ENCODE measurements at regions not wholly inside any gene's neighbourhood (a gene's known extent, or its start where the extent isn't known, plus 50 kb on each side); places are given as distances from the start of the nearest gene placed in this dataset.
"Not testable (repeated sequence)": the region's sequence is repeated elsewhere in the genome, so short reads cannot be mapped to it uniquely, and the experiment has no call there.

DNA sequence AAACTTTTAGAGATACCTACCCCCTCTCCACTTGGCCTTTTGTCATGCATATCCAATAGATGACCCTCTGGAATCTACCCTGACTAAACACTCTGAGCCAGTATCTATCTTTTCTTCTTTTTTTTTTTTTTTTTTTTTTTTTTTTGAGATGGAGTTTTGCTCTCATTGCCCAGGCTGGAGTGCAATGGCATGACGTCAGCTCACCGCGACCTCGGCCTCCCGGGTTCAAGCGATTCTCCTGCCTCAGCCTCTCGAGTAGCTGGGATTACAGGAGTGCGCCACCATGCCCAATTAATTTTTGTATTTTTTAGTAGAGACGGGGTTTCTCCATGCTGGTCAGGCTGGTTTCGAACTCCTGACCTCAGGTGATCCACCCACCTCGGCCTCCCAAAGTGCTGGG lies 50.8 kb upstream of the GRIN2B start:
- not testable (repeated sequence) for H3K4me1 Mint-ChIP-seq (ENCODE audit: low read depth); H3K9me3 Mint-ChIP-seq (ENCODE audit: low read depth); H3K27ac Mint-ChIP-seq

DNA sequence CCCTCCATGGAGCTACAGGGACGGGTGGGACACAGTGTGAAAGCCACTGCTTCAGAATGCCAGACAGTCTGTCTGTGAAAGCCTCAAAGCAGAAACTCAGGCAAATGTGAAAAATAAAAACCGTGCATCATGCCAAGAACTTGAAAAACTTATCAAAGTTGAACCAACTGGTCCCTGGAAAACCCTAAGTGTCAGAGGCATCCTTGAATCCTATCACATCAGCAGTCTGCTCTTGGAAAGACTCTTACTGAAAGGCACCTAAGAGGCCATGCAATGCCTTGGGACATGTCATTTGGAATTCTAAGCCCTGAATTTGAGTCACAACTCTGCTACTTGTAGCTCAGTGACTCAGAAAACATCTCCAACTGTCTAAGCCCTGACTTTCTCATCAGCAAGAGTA lies 62.4 kb upstream of the GRIN2B start:
- no peaks in the 10 kb centered on the region for H3K4me1 Mint-ChIP-seq (ENCODE audit: low read depth)
- peaks cover 11% of the 10 kb centered on the region for H3K27me3 Mint-ChIP-seq
- TF ChIP-seq, protein P1, sequence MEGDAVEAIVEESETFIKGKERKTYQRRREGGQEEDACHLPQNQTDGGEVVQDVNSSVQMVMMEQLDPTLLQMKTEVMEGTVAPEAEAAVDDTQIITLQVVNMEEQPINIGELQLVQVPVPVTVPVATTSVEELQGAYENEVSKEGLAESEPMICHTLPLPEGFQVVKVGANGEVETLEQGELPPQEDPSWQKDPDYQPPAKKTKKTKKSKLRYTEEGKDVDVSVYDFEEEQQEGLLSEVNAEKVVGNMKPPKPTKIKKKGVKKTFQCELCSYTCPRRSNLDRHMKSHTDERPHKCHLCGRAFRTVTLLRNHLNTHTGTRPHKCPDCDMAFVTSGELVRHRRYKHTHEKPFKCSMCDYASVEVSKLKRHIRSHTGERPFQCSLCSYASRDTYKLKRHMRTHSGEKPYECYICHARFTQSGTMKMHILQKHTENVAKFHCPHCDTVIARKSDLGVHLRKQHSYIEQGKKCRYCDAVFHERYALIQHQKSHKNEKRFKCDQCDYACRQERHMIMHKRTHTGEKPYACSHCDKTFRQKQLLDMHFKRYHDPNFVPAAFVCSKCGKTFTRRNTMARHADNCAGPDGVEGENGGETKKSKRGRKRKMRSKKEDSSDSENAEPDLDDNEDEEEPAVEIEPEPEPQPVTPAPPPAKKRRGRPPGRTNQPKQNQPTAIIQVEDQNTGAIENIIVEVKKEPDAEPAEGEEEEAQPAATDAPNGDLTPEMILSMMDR (IDR thresholded peaks at IDR 0.05; ENCODE audit: unreplicated experiment): no peak
- H3K9me3 Mint-ChIP-seq (ENCODE audit: low read depth): peaks cover 18% of the 10 kb centered on the region
- no peak overlapping the region for H3K27ac Mint-ChIP-seq
- no peak for DNase-seq (ENCODE audit: low spot score, unreplicated experiment)
- no peak overlapping the region for H3K4me3 Mint-ChIP-seq (ENCODE audit: low read depth)
- H3K36me3 Mint-ChIP-seq (ENCODE audit: insufficient read depth): peaks cover 2% of the 10 kb centered on the region

More for the DNA sequence above, 50.8 kb upstream of the GRIN2B start:
- DNase-seq (ENCODE audit: low spot score, unreplicated experiment); H3K27me3 Mint-ChIP-seq; H3K36me3 Mint-ChIP-seq (ENCODE audit: insufficient read depth); H3K4me3 Mint-ChIP-seq (ENCODE audit: low read depth): not testable (repeated sequence)

DNA sequence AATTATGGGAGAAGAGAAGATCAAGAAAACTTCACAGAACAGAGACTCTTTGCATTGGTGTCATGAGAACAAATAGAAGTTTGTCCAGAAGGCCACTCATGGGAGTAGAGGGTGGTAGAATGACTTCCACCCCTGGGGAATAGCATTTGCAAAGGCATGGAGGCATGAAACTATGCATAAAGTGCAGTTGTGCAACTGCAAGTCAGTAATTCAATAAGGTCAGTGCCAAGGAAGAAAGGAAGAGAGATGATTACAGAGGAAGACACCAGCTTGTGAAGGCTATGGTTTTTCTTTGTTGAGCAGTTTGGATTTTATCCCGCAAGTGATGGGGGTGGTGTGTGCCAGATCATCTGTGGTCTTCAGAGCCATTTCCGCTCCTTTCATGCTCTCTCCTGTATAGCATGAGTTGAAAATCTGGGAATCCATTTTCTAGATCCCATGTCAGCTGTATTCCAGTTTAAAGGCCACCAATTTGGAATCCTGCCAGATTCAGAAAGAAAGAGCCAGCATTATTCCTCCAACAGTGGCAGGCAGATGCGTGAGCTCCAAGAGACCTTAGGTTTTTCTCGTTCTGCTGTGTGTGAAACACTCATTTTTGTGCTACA lies 67.6 kb upstream of the GRIN2B start:
- Mint-ChIP-seq H3K27ac (no peak overlapping the region), H3K4me1 (ENCODE audit: low read depth) (no peaks in the 10 kb centered on the region)
- no peak for DNase-seq (ENCODE audit: low spot score, unreplicated experiment)

DNA sequence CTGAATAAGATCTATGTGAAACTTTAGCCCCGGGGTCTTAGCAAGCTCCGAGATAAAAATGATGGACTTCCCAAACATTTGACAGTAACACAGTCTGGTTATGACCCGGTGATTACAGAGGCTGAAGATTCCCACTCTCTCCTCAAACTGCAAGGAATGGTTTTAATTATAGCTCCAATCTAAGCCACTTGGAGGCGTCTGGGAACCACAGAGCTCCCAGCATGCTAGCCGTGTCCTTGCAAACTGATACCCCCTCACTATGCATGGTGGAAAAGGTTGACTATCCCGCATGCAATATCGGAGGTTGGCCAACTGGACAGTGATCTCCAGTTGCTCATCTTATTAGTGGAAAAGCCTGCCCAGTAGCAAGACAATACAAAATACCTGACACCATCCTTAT lies 76.5 kb upstream of the GRIN2B start:
- H3K27ac Mint-ChIP-seq: no peak overlapping the region
- no peaks in the 10 kb centered on the region for H3K4me1 Mint-ChIP-seq (ENCODE audit: low read depth)
- no peak overlapping the region for H3K4me3 Mint-ChIP-seq (ENCODE audit: low read depth)
- no peaks in the 10 kb centered on the region for H3K9me3 Mint-ChIP-seq (ENCODE audit: low read depth)
- TF ChIP-seq, protein P1 (IDR thresholded peaks at IDR 0.05; ENCODE audit: unreplicated experiment): no peak
- DNase-seq (ENCODE audit: low spot score, unreplicated experiment): no peak
- H3K36me3 Mint-ChIP-seq (ENCODE audit: insufficient read depth): no peaks in the 10 kb centered on the region
- H3K27me3 Mint-ChIP-seq: peaks cover 11% of the 10 kb centered on the region

More for the DNA sequence above, 67.6 kb upstream of the GRIN2B start:
- Mint-ChIP-seq H3K4me3 (ENCODE audit: low read depth) (no peak overlapping the region), H3K27me3 (peaks cover 13% of the 10 kb centered on the region), H3K9me3 (ENCODE audit: low read depth) (no peaks in the 10 kb centered on the region), H3K36me3 (ENCODE audit: insufficient read depth) (no peaks in the 10 kb centered on the region)
- TF ChIP-seq, protein P1 (IDR thresholded peaks at IDR 0.05; ENCODE audit: unreplicated experiment): no peak

DNA sequence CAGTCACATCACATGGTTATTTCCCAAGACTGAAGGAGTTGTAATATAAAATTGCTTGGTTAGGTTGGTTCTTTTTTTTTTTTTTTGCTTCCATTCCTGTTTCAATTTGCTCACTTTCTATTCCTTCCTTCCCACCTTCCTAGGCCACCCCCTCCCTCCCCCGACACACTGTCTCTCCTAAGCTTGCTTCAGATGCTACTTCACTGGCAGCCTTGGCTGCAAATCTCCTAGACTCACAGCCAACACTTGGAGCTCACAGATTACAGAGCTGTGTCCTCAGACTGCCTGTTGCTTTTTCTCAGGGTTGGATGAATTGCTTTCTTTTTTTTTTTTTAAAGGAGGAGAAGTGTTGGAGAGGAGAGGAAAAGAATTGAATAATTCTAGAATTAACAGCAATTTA lies 77.3 kb upstream of the GRIN2B start:
- Mint-ChIP-seq H3K27ac (no peak overlapping the region), H3K27me3 (peaks cover 11% of the 10 kb centered on the region), H3K4me1 (ENCODE audit: low read depth) (no peaks in the 10 kb centered on the region), H3K9me3 (ENCODE audit: low read depth) (no peaks in the 10 kb centered on the region), H3K4me3 (ENCODE audit: low read depth) (no peak overlapping the region), H3K36me3 (ENCODE audit: insufficient read depth) (no peaks in the 10 kb centered on the region)
- TF ChIP-seq, protein P1 (IDR thresholded peaks at IDR 0.05; ENCODE audit: unreplicated experiment): no peak
- no peak for DNase-seq (ENCODE audit: low spot score, unreplicated experiment)

DNA sequence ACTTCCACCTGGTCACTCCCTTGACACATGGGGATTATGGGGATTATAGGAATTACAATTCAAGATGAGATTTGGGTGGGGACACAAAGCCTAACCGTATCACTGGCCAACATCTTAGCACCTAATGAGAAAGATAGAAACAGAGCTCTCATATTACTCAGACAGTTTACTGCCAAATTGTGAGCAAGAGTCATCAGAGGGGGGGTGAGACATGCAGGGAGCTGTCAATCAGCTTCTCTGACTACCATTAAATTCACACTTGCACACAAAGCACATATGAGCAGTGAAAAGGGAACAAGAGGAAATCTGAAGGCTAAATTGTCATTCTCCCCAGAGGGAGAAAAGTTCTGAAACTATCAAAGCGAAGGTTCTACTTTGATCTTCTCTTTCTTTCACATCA lies 78.1 kb upstream of the GRIN2B start:
- peaks cover 2% of the 10 kb centered on the region for H3K36me3 Mint-ChIP-seq (ENCODE audit: insufficient read depth)
- peaks cover 4% of the 10 kb centered on the region for H3K9me3 Mint-ChIP-seq (ENCODE audit: low read depth)
- no peak for DNase-seq (ENCODE audit: low spot score, unreplicated experiment)
- no peak overlapping the region for H3K4me3 Mint-ChIP-seq (ENCODE audit: low read depth)
- H3K27ac Mint-ChIP-seq: no peak overlapping the region
- TF ChIP-seq, protein P1 (IDR thresholded peaks at IDR 0.05; ENCODE audit: unreplicated experiment): no peak
- no peaks in the 10 kb centered on the region for H3K4me1 Mint-ChIP-seq (ENCODE audit: low read depth)
- H3K27me3 Mint-ChIP-seq: peaks cover 11% of the 10 kb centered on the region

All from progenitor cell of endocrine pancreas (in vitro differentiated cells).